ENCODE measurements at regions not wholly inside any gene's neighbourhood (a gene's known extent, or its start where the extent isn't known, plus 50 kb on each side); places are given as distances from the start of the nearest gene placed in this dataset.

DNA sequence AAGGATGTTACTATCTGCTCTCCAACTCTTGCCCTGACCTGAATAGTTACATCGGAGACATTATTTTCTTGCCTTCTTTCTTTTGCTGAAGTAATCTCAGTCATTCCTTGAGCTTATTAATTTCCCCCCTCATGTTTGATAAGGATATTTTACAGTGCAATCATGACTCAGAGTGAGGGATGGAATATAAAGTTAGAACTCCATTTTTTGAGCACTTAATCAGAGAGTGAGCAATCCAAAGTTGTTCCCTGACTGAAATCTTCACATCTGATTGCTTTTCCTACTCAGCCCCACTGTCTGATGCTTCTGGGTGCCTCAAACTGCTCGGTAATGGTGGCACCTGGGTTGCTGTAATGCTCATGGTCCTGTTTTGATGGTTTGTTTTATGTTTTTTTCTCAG lies 142.7 kb upstream of the SEL1L start:
- TF ChIP-seq, protein P1, sequence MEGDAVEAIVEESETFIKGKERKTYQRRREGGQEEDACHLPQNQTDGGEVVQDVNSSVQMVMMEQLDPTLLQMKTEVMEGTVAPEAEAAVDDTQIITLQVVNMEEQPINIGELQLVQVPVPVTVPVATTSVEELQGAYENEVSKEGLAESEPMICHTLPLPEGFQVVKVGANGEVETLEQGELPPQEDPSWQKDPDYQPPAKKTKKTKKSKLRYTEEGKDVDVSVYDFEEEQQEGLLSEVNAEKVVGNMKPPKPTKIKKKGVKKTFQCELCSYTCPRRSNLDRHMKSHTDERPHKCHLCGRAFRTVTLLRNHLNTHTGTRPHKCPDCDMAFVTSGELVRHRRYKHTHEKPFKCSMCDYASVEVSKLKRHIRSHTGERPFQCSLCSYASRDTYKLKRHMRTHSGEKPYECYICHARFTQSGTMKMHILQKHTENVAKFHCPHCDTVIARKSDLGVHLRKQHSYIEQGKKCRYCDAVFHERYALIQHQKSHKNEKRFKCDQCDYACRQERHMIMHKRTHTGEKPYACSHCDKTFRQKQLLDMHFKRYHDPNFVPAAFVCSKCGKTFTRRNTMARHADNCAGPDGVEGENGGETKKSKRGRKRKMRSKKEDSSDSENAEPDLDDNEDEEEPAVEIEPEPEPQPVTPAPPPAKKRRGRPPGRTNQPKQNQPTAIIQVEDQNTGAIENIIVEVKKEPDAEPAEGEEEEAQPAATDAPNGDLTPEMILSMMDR (IDR thresholded peaks at IDR 0.05; ENCODE audit: low read depth, low read length): no peak
- no peak for TF ChIP-seq POLR2A (IDR thresholded peaks at IDR 0.05; ENCODE audit: extremely low read depth, insufficient read length)
- TF ChIP-seq, protein P2, sequence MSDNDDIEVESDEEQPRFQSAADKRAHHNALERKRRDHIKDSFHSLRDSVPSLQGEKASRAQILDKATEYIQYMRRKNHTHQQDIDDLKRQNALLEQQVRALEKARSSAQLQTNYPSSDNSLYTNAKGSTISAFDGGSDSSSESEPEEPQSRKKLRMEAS (IDR thresholded peaks at IDR 0.05; ENCODE audit: low read depth, low read length): no peak
- no peak for TF ChIP-seq MYC (IDR thresholded peaks at IDR 0.05; ENCODE audit: low read depth, low read length)

Measured in NB4 (cell line).